ENCODE measurements at regions not wholly inside any gene's neighbourhood (a gene's known extent, or its start where the extent isn't known, plus 50 kb on each side); places are given as distances from the start of the nearest gene placed in this dataset.

DNA sequence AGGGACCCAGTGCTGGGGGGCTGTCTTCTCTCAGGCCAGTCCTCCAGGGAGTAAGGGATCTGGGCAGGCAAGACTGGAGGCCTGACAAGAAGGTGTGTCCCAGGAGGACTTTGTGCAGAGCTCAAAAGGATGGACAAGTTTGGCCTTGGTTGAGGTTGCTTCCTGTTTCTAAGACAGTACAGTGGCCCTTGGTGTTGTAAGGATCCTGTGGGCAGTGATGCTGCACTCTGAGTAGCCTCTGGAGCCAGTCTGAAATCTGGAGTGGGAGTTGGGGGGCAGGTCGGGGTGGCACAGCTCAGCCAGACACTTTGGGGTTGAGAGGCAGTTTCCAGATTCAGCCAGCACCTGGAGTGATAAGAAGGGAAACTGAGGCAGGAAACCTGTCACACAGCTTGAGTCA is 139.2 kb upstream of the ZMIZ1 start:
- peak; percentile 41 to 53 (median 50) for DNase-seq

DNA sequence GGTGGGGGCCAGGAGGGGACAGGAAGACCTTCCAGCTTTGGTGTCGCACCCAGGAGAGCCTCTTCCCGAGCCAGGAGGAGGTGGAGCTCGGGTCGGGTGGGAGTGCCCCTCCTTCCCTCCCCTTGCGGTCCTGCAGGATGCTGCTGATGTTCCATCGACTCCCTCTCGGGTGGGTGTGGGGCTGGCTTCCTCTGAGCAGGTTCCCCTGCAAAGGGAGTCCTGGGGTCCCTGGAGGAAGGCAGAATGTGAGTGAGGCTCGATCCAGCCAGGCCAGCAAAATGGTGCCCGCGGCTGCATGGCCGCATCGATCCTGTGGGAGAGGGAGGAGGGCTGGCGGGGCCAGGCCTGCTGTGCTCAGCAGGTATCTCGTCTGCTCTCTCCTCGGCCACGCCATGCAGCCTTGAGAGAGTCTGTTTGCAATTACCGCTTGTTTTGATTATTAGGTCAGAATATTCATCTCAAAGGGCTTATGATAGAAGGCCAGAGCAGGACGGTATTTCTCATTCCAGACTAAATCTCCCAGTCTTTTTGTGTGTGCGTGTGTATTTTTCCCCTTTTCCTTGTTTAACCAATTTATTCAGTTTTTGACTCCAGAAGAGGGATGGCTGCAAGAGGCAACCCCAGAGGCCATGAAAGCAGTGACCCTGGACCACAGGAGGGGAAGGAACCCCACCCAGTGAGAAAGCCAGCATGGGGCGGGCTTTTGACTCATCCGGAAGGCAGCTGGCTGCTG is 137.3 kb upstream of the ZMIZ1 start:
- DNase-seq = no peak

DNA sequence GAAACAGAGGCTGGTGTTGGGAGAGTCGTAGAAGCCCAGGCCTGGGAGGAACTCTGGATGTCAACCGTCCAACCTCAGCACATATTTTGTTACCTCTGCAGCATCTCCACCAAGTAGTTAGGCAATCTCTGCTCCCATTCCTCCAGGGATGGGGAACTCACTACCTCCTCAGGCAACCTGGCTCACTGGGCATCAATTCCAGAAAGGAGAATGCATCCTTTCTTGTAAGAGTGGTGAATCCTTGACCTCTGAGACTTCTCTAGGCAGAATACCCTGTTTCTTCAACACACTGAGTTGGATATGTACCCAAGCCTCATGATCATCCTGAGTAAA is 136.7 kb upstream of the ZMIZ1 start:
- no peak for DNase-seq

DNA sequence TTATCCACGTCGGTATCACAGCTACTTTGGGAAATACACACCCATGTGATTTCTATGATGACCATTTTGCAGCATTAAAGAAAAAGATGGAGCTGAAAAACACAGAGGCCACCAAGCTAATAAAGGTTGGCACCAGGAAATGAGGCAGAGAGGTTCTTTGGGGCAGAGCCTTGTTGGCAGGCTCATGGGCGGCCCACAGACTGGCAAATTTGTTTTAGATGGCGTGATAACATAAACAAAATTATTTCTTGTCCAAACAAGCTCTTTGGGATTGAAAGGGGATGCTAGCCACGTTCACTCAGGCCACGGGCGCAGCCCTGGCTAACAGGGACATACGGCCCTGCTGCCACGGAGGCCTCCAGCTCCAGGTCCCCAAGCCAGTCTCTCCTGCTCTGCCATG is 135.9 kb upstream of the ZMIZ1 start:
- no peak for DNase-seq

DNA sequence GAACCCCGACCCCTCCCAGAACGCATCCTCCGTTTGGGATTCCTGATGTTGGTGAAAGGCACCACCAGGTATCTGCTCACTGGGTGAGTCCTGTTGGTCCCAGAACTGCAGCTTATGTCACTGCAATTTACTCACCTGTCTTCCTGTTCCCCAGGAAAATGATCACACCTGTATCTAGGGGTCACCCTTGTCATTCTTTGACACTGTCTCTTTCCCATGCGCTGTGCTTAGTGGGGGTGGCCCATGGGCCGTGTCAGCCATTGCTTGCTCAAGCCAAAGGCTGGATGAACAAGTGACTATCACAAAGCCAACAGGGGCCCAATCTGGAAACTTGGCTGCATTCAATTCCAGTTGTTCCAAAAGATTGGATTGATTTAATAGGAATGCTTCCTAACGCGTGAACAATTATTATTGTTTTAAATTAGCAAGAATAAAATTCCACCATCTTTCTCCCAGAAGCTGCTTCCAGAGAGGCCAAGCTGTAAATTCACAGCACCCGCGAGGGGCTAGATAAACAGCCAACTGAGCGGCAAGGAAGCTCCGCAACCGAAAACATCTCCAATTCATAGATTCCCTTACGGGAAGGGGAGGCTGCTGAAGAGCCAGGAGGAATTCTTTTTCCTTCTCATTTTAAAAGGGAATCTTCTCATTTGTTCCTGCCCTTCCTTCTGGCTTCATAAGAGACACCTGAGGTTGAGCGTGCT is 134.8 kb upstream of the ZMIZ1 start:
- DNase-seq = no peak

DNA sequence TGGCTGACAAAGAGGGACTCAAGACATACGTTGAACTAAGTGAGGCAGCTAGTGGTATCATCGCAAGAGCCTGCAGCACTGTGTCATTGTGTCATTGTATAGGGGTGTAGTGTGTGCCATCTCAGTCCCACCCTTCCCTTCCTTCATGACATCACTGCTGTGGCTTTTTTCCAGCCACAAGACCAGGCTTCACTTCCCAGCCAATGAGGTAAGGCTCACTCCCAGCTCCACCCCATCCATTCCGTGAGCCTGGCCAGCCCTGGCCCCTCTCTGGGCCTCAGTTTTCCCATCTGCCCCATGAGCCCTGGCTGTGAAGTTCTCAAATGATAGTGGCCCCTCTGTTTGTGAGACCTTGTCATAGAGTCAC is 134.3 kb upstream of the ZMIZ1 start:
- no peak for DNase-seq

DNA sequence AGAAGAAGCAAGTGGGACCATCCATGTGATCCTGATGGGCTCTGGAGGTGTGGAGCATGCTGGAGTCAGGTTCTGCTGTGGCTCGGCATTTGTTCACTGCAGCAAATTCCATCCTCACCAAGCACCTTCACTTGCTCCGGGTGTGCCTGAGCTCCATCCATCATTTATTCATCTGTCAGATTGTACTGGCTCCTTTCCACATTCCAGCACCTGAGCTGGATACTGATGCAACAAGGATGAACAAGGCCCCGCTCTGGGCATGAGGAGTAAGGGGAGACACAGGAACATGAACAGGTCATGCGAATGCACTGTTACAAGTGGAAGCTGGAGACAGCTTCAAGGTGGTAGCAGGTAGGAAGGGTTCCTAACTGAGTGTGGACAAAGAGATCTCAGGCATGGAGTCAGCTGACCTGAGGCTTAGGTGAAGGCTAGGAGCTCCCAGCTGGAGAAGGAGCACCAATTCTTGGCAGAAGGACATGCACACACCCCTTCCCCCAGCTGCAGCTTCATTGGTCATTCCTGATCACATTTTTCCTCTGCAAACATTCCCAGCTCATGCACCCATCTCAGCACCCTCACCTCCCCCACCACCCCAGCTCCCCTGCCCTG is 133.7 kb upstream of the ZMIZ1 start:
- no peak for DNase-seq

DNA sequence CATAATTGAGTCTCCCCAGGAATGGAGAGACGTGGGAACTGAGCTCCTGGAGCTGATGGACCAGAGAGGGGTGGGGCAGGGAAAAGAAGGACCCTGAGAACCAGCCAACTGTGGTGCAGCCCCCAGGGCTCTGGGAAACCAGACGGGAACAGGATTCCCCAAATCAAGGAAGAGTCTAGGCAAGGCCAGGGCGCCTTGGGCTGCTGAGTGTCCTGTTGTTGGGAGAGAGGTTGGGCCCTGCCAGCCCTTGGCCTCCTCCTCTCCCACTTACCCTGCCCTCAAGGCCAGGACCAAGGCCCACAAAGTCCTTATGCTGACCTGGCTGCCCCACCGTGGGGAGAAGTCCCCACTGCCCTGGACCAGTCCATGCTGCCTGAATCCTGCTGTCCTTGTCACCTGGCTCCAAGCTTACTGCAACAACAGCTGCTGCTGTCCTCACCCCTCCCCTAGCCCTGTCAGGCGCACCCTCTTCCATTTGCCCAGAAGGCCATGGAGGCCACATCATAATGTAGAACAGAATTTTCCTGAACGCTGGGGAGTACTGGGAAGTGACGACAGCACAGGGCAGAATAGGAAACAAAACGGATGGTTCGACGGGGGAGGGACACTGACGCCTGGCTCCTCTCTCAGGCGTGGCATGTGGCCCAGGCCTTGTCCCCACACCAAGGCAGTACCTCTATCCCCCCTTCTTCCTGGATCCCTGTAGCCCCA is 132.9 kb upstream of the ZMIZ1 start:
- DNase-seq = no peak

DNA sequence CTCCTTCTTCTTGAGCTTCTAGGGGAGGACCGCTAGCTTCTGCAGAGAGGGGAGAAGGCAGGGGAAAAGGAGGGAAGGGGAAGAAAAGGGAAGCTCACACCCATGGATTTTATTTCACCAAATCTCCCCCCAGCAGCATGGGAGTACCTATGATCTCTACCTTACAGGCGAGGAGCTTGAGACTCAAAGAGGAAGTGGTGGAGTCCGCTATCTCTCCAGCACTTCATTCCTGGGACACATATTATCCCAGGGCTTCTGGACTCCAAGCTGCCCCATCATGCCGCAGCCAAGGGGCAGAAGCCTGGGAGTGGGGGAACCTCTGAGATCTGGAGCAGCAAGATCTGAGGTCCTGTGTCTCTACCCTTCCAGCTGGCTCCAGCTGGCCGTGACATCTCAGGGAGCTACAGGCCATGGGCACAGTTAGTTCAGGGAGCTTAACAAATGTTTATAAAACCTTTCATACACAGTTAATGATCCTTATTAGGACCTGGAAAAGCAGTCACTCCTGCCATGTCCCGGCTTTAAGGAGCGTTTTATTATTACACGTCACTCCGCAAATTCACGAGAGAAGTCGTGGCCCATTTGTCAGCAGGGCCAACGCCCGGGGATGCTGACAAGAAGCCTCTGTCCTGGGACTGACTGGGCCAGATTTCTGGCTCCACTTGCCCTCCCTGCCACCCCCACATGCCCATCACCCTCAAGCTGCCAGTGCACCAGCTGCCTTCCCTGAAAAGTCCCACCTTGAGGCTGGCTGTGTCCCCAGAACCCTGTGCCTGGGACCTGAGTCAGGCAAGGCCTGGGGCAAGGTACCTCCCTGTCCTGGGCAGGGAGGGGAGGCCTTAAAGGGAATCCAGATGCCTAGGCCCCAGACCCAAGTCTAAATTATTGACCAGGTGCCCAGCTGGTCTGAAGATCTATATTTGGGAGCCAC is 132.1 kb upstream of the ZMIZ1 start:
- DNase-seq = no peak

DNA sequence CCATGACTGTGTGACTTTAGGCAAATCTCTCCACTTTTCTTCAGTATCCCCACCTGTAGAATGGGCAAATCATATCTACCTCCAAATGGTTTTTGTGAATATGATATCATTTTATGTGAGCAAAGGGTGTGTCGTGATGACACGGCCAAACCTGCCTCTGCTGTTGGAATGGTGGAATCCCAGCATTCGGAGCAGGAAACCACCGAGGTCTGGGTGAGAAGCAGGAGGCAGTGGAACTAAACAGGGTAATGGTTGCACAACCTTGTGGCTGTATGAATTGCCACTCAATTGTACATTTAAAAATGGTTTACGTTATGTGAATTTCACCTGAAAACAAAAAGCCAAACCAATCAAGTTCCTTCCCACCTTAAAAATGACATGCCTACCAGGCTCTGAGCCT is 131.4 kb upstream of the ZMIZ1 start:
- no peak for DNase-seq

DNA sequence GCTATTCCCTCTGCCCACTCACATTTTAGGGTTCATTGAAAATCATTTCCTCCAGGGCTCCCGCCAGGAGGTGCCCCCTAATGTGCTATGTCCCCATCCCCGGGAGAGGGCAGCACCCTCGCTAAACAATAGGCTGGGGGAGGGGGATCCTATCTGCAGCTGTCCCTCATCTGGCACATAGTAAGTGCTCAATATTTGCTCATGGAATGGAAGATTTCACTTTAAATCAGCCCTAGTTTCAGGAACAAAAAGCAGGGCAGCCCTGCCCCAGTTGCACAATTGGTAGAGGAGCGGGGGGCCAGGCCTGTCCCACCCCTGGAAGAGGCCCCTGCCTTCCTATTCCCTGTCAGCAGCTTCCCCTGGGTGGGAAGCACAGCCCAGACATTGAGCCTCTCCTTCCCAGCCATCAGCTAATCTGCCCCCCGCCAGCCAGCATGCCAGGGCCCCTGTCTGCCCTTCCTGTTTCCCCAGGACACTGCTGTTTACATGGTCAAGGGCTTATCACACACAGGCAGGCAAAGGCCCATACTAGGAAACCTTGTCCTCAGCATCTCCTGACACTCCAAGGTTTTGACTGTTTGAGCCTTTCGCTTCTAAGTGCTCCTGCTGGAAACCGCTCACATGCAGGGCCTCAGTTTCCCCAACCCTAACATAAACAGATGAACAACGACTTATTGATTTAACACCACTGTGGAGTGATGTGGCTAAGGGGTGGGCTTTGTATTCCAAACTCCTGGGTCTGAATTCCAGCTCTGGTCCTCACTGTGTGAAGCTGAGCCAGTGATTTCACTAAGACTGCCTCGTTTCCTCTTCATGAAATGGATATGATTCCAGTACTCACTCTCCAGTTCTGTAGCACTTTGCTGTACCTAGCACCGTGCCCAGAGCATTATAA is 130.7 kb upstream of the ZMIZ1 start:
- DNase-seq = peak; percentile 26 to 48 (median 34)

DNA sequence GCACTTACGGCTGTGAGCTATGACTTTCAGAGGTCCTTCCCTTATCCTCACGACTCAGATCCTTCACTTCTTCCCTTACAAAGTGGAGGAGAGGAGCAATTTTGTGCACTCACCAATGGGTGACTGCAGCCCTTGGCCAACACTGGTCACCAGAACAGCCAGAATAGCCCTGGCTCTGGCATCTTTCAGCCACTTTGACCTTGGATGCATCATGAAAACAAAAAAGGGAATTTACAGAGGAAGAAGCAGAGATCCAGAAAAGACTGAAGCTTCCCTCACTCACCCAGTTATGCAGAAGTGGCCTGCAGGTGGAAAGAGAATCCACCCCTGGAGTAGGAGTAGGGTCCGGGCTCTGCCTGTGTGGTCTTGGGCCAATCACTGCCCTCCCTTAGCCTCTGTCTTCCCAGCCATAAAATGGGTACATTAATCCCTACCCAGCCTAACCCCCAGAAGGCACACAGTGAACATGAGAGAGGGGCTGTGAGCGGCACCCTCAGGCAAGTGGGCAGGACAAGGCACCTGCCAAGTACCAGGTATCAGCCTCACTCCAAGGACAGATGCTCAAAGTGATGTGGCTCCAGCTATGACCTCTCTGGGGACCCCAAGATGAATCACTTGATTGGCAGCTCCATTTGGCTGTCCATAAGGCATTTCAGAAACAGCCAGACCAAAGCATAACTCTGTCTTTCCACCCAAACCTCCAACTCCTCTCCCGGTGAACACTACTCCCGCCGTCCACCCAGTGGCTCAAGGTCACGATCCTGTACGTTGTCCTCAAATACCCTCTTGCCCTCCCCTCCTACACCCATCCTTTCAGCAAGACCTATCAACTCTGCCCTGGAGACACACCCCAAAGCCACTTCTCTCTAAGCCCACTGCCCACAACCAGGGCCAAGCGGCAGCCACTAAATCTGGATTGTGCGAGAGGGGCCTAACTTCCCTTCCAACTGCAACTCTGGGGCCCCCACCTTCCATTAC is 129.8 kb upstream of the ZMIZ1 start:
- DNase-seq = no peak

DNA sequence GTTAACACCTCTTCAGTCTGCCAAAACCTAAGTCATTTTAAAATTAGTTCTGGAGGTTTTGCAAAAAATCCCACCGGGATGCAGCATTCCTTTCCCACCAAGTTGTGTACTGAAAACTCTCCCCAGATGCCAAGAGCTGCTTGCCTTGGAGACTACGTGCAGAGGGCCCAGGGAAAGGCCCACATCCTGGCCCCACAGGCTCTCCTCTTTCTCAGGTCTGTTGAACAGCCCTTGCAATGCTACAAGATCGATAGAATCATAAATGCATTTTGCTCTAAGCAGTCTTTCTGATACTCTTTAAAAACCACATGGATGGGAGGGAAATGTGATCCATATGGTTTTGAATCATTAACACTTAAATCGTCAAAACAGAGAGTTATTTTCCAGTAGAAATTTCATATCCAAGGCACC is 126.7 kb upstream of the ZMIZ1 start:
- no peak for DNase-seq

DNA sequence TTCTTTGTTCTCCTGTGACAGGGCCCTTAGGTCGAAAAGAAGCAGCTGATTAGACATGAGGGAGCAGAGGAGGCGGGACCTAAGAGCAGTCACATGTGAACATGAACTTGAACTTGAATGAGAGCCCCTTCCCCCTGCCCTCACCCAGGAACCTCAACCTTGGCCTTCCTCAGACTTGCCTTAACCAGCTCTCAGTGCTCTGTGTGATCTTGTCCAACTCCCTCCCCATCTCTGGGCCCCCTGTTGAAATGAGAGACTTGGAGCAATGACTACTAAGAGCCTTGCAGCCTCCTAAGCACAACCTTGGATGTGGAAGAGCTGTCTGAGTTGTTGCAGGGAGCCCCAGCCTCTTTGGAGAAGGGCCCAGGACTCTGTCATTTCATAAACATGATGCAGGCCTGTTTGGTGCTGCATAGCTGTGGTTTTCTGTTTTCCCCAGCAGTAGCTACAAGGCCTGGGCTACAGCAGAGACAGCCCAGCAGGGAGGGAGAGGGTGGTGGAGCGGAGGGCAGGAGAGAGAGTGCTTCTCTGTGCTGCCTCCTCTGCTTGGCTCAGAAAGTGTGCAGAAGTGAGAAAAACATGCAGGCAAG is 123.9 kb upstream of the ZMIZ1 start:
- DNase-seq = no peak

DNA sequence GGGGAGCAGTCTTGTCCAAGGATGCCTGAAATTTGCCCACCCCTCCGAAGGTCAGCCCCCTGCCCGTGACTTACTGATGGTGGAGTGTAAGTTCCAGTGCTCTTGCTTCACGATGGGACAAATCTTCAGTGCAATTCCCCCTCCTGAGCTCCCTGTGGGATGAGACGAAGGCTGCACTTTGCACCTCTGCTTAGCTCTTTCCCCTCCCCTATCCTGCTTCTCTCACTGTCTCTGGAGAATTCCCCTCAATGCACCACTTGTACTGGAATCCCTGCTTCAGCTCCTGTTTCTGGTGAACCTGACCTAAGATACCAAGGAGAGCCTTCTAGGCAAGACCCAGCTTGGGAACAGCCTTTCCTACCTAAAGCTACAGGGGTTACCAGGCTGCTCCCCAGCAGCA is 122.9 kb upstream of the ZMIZ1 start:
- no peak for DNase-seq

DNA sequence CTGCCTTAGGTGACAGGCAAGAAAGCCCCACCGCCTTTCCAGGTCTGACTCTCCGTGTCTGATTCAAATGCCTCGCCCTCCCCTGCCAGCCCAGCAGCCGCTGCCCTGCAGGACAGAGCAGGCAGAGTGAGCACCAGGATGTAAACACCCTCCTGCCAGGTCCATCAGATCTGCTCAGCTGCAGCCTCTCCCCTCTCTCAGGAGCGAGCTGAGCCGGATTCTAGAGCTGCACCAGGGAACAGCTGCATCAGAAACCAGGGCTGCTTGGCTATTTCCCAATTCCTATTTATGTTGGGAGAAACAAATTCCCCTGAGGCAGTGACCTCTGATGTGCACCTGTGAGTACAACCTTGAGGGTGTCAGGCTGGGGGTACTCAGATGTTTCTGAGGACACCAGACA is 121.5 kb upstream of the ZMIZ1 start:
- no peak for DNase-seq

DNA sequence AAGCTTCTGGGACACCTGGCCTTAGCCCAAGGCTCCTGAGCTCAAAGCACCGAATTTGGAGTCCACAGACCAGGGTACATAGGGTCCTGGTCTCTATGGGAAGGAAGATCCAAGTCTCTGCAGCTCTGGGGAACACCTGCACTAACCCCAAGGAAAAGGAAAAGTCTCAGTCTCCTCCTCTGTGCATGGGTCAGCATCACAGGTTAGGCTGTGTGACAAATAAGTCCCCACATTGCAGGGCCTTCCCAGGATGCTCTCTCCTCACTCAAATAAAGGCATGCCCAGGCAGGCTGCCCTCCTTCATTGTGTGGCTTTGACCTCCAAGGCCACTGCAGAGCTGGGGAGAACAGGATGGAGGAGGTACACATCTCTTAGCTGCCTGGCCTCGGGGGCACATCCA is 121.0 kb upstream of the ZMIZ1 start:
- DNase-seq = no peak

DNA sequence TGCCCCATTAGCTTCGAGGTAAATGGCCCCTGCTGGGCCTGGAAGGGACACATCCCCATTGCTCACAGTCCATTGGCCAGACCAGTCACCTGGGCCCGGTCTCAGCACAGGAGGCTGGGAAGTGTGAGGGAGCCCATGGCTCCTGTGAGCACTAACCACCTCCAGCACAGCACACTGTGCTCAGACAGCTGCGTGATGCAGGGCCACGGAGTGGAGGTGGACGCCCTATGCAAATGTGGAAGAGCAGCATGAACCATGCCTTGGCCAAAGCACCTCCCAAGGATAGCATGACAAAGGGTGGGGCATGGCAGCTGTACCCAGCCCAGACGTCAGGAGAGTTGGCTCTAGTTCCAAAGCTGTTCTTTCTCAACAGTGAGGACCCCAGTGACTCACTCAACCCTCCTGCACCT is 120.1 kb upstream of the ZMIZ1 start:
- DNase-seq = no peak

All from suppressor macrophage (primary cell).